Suprapubic skin (tissue), 4 donors: ENCODE measurements at regions not wholly inside any gene's neighbourhood (a gene's known extent, or its start where the extent isn't known, plus 50 kb on each side); places are given as distances from the start of the nearest gene placed in this dataset.

Source experiments
- DNase-seq, 2 donors: peaks; one replicate each; pipeline ENCODE4 v3.0.0-alpha.2; 2019; ENCODE audit warnings: low spot score in 2 of 2
- H3K27ac ChIP-seq: fragments of 200-600 bp; sonication (generic); one replicate; pipeline ENCODE4 v1.5.1; 2019
- H3K27me3 ChIP-seq: fragments of 200-600 bp; sonication (generic); one replicate; pipeline ENCODE4 v1.5.1; 2019
- H3K36me3 ChIP-seq: fragments of 200-600 bp; sonication (generic); one replicate; pipeline ENCODE4 v1.5.1; 2019
- H3K4me1 ChIP-seq: fragments of 200-600 bp; sonication (generic); one replicate; pipeline ENCODE4 v1.5.1; 2019
- H3K4me3 ChIP-seq: fragments of 200-600 bp; sonication (generic); one replicate; pipeline ENCODE4 v1.5.1; 2019; ENCODE audit warnings: mild to moderate bottlenecking
- H3K9me3 ChIP-seq: fragments of 200-600 bp; sonication (generic); one replicate; pipeline ENCODE4 v1.5.1; 2019
- CTCF ChIP-seq, 2 donors: fragments of 200-600 bp in 1 of 2; fragments of 450-650 bp in 1 of 2; sonication (generic) in 1 of 2; IDR thresholded peaks; one replicate each; pipeline ENCODE4 v1.5.1; 2016 to 2019; ENCODE audit warnings: antibody characterized with exemption in 2 of 2, mild to moderate bottlenecking in 1 of 2, moderate library complexity in 1 of 2
- EP300 ChIP-seq: sonication (generic); formaldehyde crosslinking; IDR thresholded peaks from one replicate; pipeline ENCODE4 v1.6.1; 2017; ENCODE audit warnings: antibody characterized with exemption
- POLR2A ChIP-seq, 2 donors: fragments of 450-650 bp; IDR thresholded peaks; one replicate each; pipeline ENCODE4 v1.6.1; 2017; ENCODE audit warnings: antibody characterized with exemption in 2 of 2, mild to moderate bottlenecking in 2 of 2, moderate library complexity in 2 of 2
- POLR2AphosphoS5 ChIP-seq, 3 donors: sonication (generic); formaldehyde crosslinking; IDR thresholded peaks; one replicate each; pipeline ENCODE4 v1.6.1; 2017; ENCODE audit warnings: antibody characterized with exemption in 3 of 3
- WGBS: methylation state at CpG from one replicate; pipeline ENCODE4 v1.1.5; 2018; 5-methylcytosine and 5-hydroxymethylcytosine counted together

- Histone ChIP-seq H3K36me3 (no peaks in the 10 kb centered on the region), H3K4me3 (no peak overlapping the region), H3K27me3 (no peaks in the 10 kb centered on the region), H3K9me3 (peaks cover 12% of the 10 kb centered on the region), H3K27ac (no peak overlapping the region), H3K4me1 (no peaks in the 10 kb centered on the region)
- WGBS, result 94% methylated on average over 5 of the region's 5 CpGs
- no peak for DNase-seq
- TF ChIP-seq POLR2A (IDR thresholded peaks at IDR 0.05), result no peak
- no peak for TF ChIP-seq CTCF (IDR thresholded peaks at IDR 0.05)
- TF ChIP-seq POLR2AphosphoS5 (IDR thresholded peaks at IDR 0.05), result no peak
- TF ChIP-seq EP300, result no peak
These were observed 93.0 kb upstream of the WNT7A start for GRCh38 chr3:13972679-13973379.

- H3K4me3 ChIP-seq, result no peak overlapping the region
- H3K4me1 ChIP-seq, result no peaks in the 10 kb centered on the region
- H3K9me3 ChIP-seq, result no peaks in the 10 kb centered on the region
- no peaks in the 10 kb centered on the region for H3K27me3 ChIP-seq
- 29% methylated on average over 3 of the region's 3 CpGs for WGBS
- DNase-seq, result no peak
- no peak for TF ChIP-seq POLR2A (IDR thresholded peaks at IDR 0.05)
- no peak for TF ChIP-seq EP300
- no peak for TF ChIP-seq POLR2AphosphoS5 (IDR thresholded peaks at IDR 0.05)
- no peak for TF ChIP-seq CTCF (IDR thresholded peaks at IDR 0.05)
- H3K36me3 ChIP-seq, result no peaks in the 10 kb centered on the region
- no peak overlapping the region for H3K27ac ChIP-seq
These were observed 86.4 kb upstream of the WNT7A start for GRCh38 chr3:13966302-13966701.

- no peaks in the 10 kb centered on the region for H3K9me3 ChIP-seq
- H3K27ac ChIP-seq, result no peak overlapping the region
- no peaks in the 10 kb centered on the region for H3K36me3 ChIP-seq
- H3K4me1 ChIP-seq, result no peaks in the 10 kb centered on the region
- 95% methylated on average over 4 of the region's 4 CpGs for WGBS
- no peak overlapping the region for H3K4me3 ChIP-seq
- TF ChIP-seq POLR2A (IDR thresholded peaks at IDR 0.05), result no peak
- TF ChIP-seq CTCF (IDR thresholded peaks at IDR 0.05), result no peak
- DNase-seq, result no peak
- no peaks in the 10 kb centered on the region for H3K27me3 ChIP-seq
These were observed 83.4 kb upstream of the WNT7A start for GRCh38 chr3:13963137-13963886.

- Histone ChIP-seq H3K27ac (no peak overlapping the region), H3K4me3 (no peak overlapping the region), H3K27me3 (no peaks in the 10 kb centered on the region), H3K36me3 (no peaks in the 10 kb centered on the region), H3K4me1 (no peaks in the 10 kb centered on the region), H3K9me3 (no peaks in the 10 kb centered on the region)
- DNase-seq, result no peak
- TF ChIP-seq EP300 (no peak), POLR2AphosphoS5 (IDR thresholded peaks at IDR 0.05) (no peak), CTCF (IDR thresholded peaks at IDR 0.05) (no peak), POLR2A (IDR thresholded peaks at IDR 0.05) (no peak)
- 77% methylated on average over 11 of the region's 11 CpGs for WGBS
These were observed 75.0 kb upstream of the WNT7A start for GRCh38 chr3:13954741-13955483.

GRCh38 chr3:13954266-13954665 lies 74.4 kb upstream of the WNT7A start:
- no peaks in the 10 kb centered on the region for H3K9me3 ChIP-seq
- WGBS, result 48% methylated on average over 4 of the region's 4 CpGs
- H3K36me3 ChIP-seq, result no peaks in the 10 kb centered on the region
- no peak overlapping the region for H3K4me3 ChIP-seq
- no peak overlapping the region for H3K27ac ChIP-seq
- H3K27me3 ChIP-seq, result no peaks in the 10 kb centered on the region
- no peak for DNase-seq
- no peaks in the 10 kb centered on the region for H3K4me1 ChIP-seq
- TF ChIP-seq CTCF (IDR thresholded peaks at IDR 0.05) (no peak), POLR2AphosphoS5 (IDR thresholded peaks at IDR 0.05) (no peak), EP300 (no peak), POLR2A (IDR thresholded peaks at IDR 0.05) (no peak)
